Fibroblast of lung (primary cell): ENCODE measurements at regions not wholly inside any gene's neighbourhood (a gene's known extent, or its start where the extent isn't known, plus 50 kb on each side); places are given as distances from the start of the nearest gene placed in this dataset.
A peak's percentile ranks its signal among the peaks of the same experiment; 100 is the strongest.

ENCODE experiments used
- DNase-seq, 2 donors: peaks; one replicate each; pipeline versions ENCODE4 v3.0.0 to v3.0.0-alpha.2; 2010; ENCODE audit warnings: low read depth in 2 of 2
- H2AFZ ChIP-seq: 2 replicates; pipeline ENCODE4 v1.5.1; 2012; ENCODE audit warnings: low read length, control low read depth, inconsistent platforms
- H3K27ac ChIP-seq: 2 replicates; pipeline ENCODE4 v1.5.1; 2011; ENCODE audit warnings: low read length, control low read depth; ENCODE audit not compliant: insufficient read depth
- H3K27me3 ChIP-seq: 2 replicates; pipeline ENCODE4 v1.5.1; 2011; ENCODE audit warnings: mild to moderate bottlenecking, low read length; ENCODE audit not compliant: control insufficient read depth, insufficient read depth
- H3K36me3 ChIP-seq: 2 replicates; pipeline ENCODE4 v1.5.1; 2011; ENCODE audit warnings: low read length; ENCODE audit not compliant: control insufficient read depth, insufficient read depth
- H3K4me1 ChIP-seq: 2 replicates; pipeline ENCODE4 v1.5.1; 2011; ENCODE audit warnings: low read length; ENCODE audit not compliant: control insufficient read depth, insufficient read depth; ENCODE audit errors: extremely low read depth
- H3K4me2 ChIP-seq: 2 replicates; pipeline ENCODE4 v1.5.1; 2011; ENCODE audit warnings: low read length, control low read depth; ENCODE audit not compliant: insufficient read depth; ENCODE audit errors: extremely low read depth
- H3K4me3 ChIP-seq, 4 experiments: fragments of 200-600 bp in 1 of 4; sonication (generic) in 1 of 4; replicated peaks in 1 of 4; 2 replicates each; pipeline ENCODE4 v1.5.1; 2011 to 2016; ENCODE audit warnings: low read length in 4 of 4, low read depth in 3 of 4, mild to moderate bottlenecking in 3 of 4, control low read depth in 2 of 4, inconsistent platforms in 1 of 4, mixed read lengths in 1 of 4; ENCODE audit not compliant: insufficient read depth in 1 of 4; ENCODE audit errors: control extremely low read depth in 1 of 4
- H3K79me2 ChIP-seq: 2 replicates; pipeline ENCODE4 v1.5.1; 2012; ENCODE audit warnings: mild to moderate bottlenecking, low read length, inconsistent platforms; ENCODE audit not compliant: control insufficient read depth, insufficient read depth
- H3K9ac ChIP-seq: 2 replicates; pipeline ENCODE4 v1.5.1; 2011; ENCODE audit warnings: mild to moderate bottlenecking, low read length, control low read depth; ENCODE audit not compliant: insufficient read depth
- H3K9me3 ChIP-seq: 2 replicates; pipeline ENCODE4 v1.5.1; 2012; ENCODE audit warnings: low read depth, low read length; ENCODE audit not compliant: control insufficient read depth, insufficient read depth
- H4K20me1 ChIP-seq: 2 replicates; pipeline ENCODE4 v1.5.1; 2011; ENCODE audit warnings: low read length; ENCODE audit not compliant: control insufficient read depth, insufficient read depth; ENCODE audit errors: extremely low read depth
- EZH2 ChIP-seq: IDR thresholded peaks from 2 replicates; pipeline ENCODE4 v1.5.1; 2012; ENCODE audit warnings: low read length, control low read depth, mild to moderate bottlenecking; ENCODE audit errors: missing control alignments
- TF ChIP-seq, protein P1 (sequence below), 2 donors: IDR thresholded peaks in 1 of 2; conservative IDR thresholded peaks in 1 of 2; 1 replicate in 1 of 2; 2 replicates in 1 of 2; pipeline ENCODE4 v1.5.1; 2011 to 2012; ENCODE audit warnings: low read length in 2 of 2, control low read depth in 1 of 2, inconsistent platforms in 1 of 2, low read depth in 1 of 2, mild to moderate bottlenecking in 1 of 2

DNA sequence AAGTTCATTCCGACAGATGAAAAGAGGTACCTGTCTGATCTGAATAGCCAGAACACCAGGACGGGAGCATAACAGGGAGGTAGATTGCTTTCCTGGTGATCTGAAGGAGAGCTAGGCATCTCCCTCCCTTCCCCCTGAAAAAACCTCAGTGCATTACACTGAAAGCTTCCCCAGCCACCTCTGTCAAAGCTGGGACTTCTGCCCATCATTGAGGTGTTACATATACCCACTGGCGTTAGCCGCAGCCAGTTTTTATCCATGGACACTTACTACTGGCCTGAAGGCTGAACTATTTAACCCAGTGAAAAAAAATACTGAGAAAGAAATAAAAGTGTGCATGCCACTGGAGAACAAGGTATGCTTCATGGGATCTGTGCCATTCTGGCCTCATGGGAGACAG, 568.3 kb upstream of the ADAMTS5 start:
- DNase-seq, result no peak
- Histone ChIP-seq H3K4me1 (no peaks in the 10 kb centered on the region), H3K4me3 (no peak overlapping the region), H4K20me1 (no peaks in the 10 kb centered on the region), H3K9me3 (no peaks in the 10 kb centered on the region), H3K9ac (no peak overlapping the region), H3K36me3 (no peaks in the 10 kb centered on the region), H3K4me2 (no peak overlapping the region), H3K79me2 (no peaks in the 10 kb centered on the region), H2AFZ (no peak overlapping the region), H3K27ac (no peak overlapping the region), H3K27me3 (no peaks in the 10 kb centered on the region)
- no peak for TF ChIP-seq EZH2
- TF ChIP-seq, protein P1, sequence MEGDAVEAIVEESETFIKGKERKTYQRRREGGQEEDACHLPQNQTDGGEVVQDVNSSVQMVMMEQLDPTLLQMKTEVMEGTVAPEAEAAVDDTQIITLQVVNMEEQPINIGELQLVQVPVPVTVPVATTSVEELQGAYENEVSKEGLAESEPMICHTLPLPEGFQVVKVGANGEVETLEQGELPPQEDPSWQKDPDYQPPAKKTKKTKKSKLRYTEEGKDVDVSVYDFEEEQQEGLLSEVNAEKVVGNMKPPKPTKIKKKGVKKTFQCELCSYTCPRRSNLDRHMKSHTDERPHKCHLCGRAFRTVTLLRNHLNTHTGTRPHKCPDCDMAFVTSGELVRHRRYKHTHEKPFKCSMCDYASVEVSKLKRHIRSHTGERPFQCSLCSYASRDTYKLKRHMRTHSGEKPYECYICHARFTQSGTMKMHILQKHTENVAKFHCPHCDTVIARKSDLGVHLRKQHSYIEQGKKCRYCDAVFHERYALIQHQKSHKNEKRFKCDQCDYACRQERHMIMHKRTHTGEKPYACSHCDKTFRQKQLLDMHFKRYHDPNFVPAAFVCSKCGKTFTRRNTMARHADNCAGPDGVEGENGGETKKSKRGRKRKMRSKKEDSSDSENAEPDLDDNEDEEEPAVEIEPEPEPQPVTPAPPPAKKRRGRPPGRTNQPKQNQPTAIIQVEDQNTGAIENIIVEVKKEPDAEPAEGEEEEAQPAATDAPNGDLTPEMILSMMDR (conservative IDR thresholded peaks at IDR 0.05 in 1 of 2, IDR thresholded peaks at IDR 0.05 in 1 of 2; ENCODE audit: low read depth in 1 of 2, low read length in 2 of 2), result no peak

DNA sequence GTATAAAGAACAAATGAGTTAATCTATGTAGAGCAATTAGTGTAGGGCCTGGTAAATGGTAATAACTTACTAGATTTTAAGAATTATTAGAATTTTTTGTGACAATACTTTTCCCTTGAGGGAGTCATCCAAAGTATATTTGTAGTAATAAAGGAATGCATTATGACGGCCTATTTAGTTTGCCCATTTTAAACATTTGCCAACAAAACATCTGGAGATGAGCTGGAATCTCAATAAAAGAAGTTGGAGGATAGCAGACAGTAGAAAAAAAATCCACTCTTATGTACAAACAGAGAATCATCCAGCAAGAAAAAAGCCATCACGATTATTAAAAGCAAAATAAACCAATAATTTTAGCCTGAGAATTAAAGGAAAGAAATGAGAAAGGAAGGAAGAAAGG, 567.3 kb upstream of the ADAMTS5 start:
- H3K36me3 ChIP-seq, result no peaks in the 10 kb centered on the region
- no peak for DNase-seq
- H2AFZ ChIP-seq, result no peak overlapping the region
- no peaks in the 10 kb centered on the region for H3K27me3 ChIP-seq
- H3K27ac ChIP-seq, result no peak overlapping the region
- no peaks in the 10 kb centered on the region for H3K79me2 ChIP-seq
- no peak overlapping the region for H3K4me2 ChIP-seq
- no peaks in the 10 kb centered on the region for H3K9me3 ChIP-seq
- no peak overlapping the region for H3K9ac ChIP-seq
- no peak overlapping the region for H3K4me3 ChIP-seq
- no peaks in the 10 kb centered on the region for H4K20me1 ChIP-seq
- H3K4me1 ChIP-seq, result no peaks in the 10 kb centered on the region
- TF ChIP-seq, protein P1 (conservative IDR thresholded peaks at IDR 0.05 in 1 of 2, IDR thresholded peaks at IDR 0.05 in 1 of 2; ENCODE audit: low read depth in 1 of 2, low read length in 2 of 2), result no peak
- TF ChIP-seq EZH2, result no peak

DNA sequence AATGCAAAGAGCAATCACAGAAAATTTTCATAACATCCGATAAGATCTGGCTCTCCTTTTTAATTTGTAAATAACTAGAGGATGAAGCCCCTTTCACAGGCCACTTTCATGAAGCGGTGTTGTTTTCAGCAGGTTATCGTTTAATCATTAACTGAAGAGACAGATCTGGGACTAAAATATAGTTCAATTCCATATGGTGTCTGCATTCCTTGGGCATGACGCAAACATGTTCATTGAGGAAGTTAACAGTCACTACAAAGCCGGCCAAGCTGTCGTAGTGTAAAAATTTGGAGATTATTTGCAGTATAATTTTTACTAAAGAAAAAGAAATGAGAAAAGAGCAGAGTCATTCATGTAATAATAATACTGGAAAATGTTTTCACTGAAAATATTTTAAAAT, 565.2 kb upstream of the ADAMTS5 start:
- H3K36me3 ChIP-seq, result no peaks in the 10 kb centered on the region
- TF ChIP-seq, protein P1 (conservative IDR thresholded peaks at IDR 0.05 in 1 of 2, IDR thresholded peaks at IDR 0.05 in 1 of 2; ENCODE audit: low read depth in 1 of 2, low read length in 2 of 2), result no peak
- TF ChIP-seq EZH2, result no peak
- H2AFZ ChIP-seq, result no peak overlapping the region
- no peaks in the 10 kb centered on the region for H3K79me2 ChIP-seq
- H3K4me1 ChIP-seq, result no peaks in the 10 kb centered on the region
- DNase-seq, result peak; percentile 33 to 50
- no peak overlapping the region for H3K9ac ChIP-seq
- H3K4me3 ChIP-seq, result no peak overlapping the region
- H3K27ac ChIP-seq, result no peak overlapping the region
- H3K9me3 ChIP-seq, result no peaks in the 10 kb centered on the region
- no peak overlapping the region for H3K4me2 ChIP-seq
- H3K27me3 ChIP-seq, result no peaks in the 10 kb centered on the region
- no peaks in the 10 kb centered on the region for H4K20me1 ChIP-seq
